ENCODE measurements at regions not wholly inside any gene's neighbourhood (a gene's known extent, or its start where the extent isn't known, plus 50 kb on each side); places are given as distances from the start of the nearest gene placed in this dataset.

GRCh38 chr16:6903671-6904070 is 429.0 kb upstream of the RBFOX1 start:
- intact Hi-C loops (cut with DNase I; ENCODE audit: low total_unique reads): no loop called here
- Histone ChIP-seq H3K9me3 (peaks cover 0 to 6% (median 0%) of the 10 kb centered on the region in 8 donors), H3K27ac (no peak overlapping the region), H3K4me1 (no peaks in the 10 kb centered on the region), H3K27me3 (replicated peaks in 1 of 7) (no peaks in the 10 kb centered on the region), H3K4me3 (no peak overlapping the region), H3K36me3 (no peaks in the 10 kb centered on the region)
- WGBS, 5 donors: 62 to 82% (median 76%) methylated on average over 5 of the region's 5 CpGs
- DNase-seq: no peak
- no peak for TF ChIP-seq CTCF (IDR thresholded peaks at IDR 0.05 in 8 of 11, conservative IDR thresholded peaks at IDR 0.05 in 3 of 11)
- no peak for TF ChIP-seq POLR2AphosphoS5 (IDR thresholded peaks at IDR 0.05)
- no peak for TF ChIP-seq POLR2A (IDR thresholded peaks at IDR 0.05)

- Histone ChIP-seq H3K4me3 (no peak overlapping the region), H3K36me3 (no peaks in the 10 kb centered on the region), H3K27ac (no peak overlapping the region), H3K4me1 (no peaks in the 10 kb centered on the region), H3K27me3 (replicated peaks in 1 of 7) (no peaks in the 10 kb centered on the region), H3K9me3 (peaks cover 0 to 6% (median 0%) of the 10 kb centered on the region in 8 donors)
- WGBS, 5 donors: 77 to 90% (median 85%) methylated on average over 10 of the region's 10 CpGs
- intact Hi-C loops (cut with DNase I; ENCODE audit: low total_unique reads): no loop called here
- TF ChIP-seq POLR2A (IDR thresholded peaks at IDR 0.05) (no peak), POLR2AphosphoS5 (IDR thresholded peaks at IDR 0.05) (no peak), CTCF (IDR thresholded peaks at IDR 0.05 in 8 of 11, conservative IDR thresholded peaks at IDR 0.05 in 3 of 11) (no peak)
- DNase-seq: no peak
These were observed 433.7 kb upstream of the RBFOX1 start for GRCh38 chr16:6898896-6899295.

- DNase-seq: no peak
- TF ChIP-seq CTCF (IDR thresholded peaks at IDR 0.05 in 8 of 11, conservative IDR thresholded peaks at IDR 0.05 in 3 of 11): no peak
- TF ChIP-seq POLR2A (IDR thresholded peaks at IDR 0.05): no peak
- TF ChIP-seq POLR2AphosphoS5 (IDR thresholded peaks at IDR 0.05): no peak
- Histone ChIP-seq H3K4me3 (no peak overlapping the region), H3K36me3 (no peaks in the 10 kb centered on the region), H3K27ac (no peak overlapping the region), H3K9me3 (peaks cover 0 to 6% (median 0%) of the 10 kb centered on the region in 8 donors), H3K27me3 (replicated peaks in 1 of 7) (no peaks in the 10 kb centered on the region), H3K4me1 (no peaks in the 10 kb centered on the region)
- intact Hi-C loops (cut with DNase I; ENCODE audit: low total_unique reads): no loop called here
- 58 to 78% (median 67%) methylated on average over 8 of the region's 8 CpGs for WGBS, 5 donors
These were observed 434.7 kb upstream of the RBFOX1 start for GRCh38 chr16:6897876-6898485.

- TF ChIP-seq CTCF (IDR thresholded peaks at IDR 0.05 in 8 of 11, conservative IDR thresholded peaks at IDR 0.05 in 3 of 11) (no peak), POLR2AphosphoS5 (IDR thresholded peaks at IDR 0.05) (no peak), POLR2A (IDR thresholded peaks at IDR 0.05) (no peak)
- Histone ChIP-seq H3K27ac (no peak overlapping the region), H3K4me1 (no peaks in the 10 kb centered on the region), H3K4me3 (no peak overlapping the region), H3K9me3 (no peaks in the 10 kb centered on the region), H3K27me3 (replicated peaks in 1 of 7) (no peaks in the 10 kb centered on the region), H3K36me3 (no peaks in the 10 kb centered on the region)
- no peak for DNase-seq
- WGBS, 5 donors: 50 to 69% (median 63%) methylated on average over 4 of the region's 4 CpGs
- intact Hi-C loops (cut with DNase I; ENCODE audit: low total_unique reads): no loop called here
These were observed 439.7 kb upstream of the RBFOX1 start for GRCh38 chr16:6892966-6893365.
